ENCODE measurements at regions not wholly inside any gene's neighbourhood (a gene's known extent, or its start where the extent isn't known, plus 50 kb on each side); places are given as distances from the start of the nearest gene placed in this dataset.

DNA sequence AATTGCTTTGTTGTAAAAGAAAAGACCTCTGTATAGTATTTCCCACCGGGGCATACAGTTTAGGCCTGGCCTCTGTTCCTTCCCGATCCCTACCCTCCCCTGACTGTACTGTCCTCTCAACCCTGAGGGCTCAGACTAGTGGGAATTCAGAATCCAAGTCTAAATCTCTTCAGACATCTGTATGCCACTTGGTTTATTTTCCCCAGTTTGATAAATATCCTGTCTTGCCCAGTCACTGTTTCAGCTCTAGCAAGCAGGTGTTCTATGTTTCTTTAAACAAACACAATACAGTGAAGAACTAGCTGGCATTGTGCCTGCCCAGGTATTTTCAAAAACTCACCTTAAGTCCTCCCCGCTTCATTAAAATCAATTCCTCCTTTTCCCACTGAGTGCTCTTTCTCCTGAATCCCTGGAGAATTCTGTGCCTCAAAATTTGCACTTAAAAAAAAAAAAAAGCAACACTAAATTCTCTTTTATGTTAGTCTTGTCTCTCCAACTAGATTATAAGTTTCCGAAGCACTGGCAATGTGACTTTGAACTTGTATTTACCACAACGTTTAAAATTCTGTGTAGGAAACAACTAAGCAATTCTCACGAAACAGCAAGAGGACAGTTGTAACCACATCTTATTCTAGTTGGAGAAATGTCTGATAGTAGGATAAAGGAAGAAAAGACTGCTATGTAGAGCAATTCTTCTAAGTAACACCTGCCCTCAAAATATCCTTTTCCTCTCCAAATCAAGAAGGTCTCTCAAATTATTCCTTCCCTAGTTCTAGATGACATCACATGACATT lies 112.0 kb upstream of the CARMIL1 start:
- no peak for DNase-seq

DNA sequence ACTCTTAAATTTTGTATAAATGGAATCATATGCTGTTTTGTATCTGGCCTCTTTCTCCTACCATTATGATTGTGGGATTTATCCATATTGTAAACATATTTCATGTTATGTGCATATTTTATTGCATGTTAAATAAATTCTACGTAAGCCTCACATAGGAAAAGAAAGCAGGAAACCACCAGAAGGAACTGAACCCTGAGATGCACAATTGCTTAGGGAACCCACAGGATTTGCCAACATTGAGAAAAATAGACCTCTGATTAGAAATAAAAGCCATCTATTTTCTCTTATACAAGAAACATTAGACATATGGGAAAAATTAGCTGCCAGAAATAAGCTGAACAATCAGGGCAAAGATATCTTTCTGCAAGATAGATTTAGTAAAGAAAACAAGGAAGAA lies 111.2 kb upstream of the CARMIL1 start:
- DNase-seq: no peak

DNA sequence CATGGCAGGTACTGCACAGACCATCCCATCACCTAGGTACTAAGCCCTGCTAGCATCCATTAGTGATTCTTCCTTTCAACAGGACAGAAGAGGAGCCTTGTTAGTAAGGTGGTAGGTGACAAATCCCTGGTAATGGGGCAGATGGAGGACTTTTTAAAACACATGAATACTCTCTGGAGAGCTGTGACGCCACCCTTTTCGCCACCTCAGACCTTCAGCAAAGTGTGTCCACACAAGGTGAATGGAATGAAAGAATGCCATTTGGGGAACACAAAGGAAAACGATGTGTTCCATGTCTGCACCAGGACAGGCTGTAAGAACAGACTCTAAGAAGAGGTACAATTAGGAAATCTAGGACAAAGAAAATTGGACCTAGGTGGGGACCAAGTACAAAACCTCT lies 110.5 kb upstream of the CARMIL1 start:
- no peak for DNase-seq

DNA sequence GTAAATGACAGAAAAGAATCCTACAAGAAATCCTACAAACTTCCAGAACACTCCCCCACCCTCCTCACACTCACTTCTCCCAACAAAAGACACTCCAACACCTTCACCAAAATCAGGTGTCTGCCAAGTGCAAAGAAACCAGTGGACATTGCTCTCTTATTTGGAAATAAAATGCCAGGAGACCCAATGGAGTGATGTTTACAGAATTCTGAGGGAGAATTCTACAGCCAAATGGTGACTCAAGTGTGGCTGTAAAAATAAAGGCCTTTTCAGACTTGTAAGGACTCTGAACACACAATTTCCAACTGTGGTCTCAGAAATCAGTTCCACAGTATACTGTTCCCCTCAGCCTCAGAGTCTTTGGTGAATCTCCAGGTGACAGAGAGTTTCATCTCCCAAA lies 109.6 kb upstream of the CARMIL1 start:
- no peak for DNase-seq

DNA sequence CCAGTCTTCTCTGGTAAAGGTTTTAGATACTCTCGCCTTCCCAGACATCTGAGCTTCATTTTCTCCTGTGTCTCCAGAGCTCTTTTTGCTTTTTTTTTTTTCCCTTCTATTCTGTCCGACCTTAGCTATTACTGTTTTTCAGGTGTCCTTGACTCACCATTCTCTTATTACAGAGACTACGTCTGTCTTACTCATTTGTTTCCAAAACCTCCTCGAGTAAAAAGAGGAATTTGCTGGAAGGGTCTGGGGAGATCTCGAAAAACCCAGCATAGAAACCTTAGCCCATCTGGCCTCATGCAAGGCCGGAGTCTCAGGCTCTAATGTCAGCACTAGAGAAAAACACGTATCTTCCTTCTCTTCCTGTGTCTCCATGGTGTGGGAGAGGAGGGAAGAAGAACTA lies 109.2 kb upstream of the CARMIL1 start:
- no peak for DNase-seq

DNA sequence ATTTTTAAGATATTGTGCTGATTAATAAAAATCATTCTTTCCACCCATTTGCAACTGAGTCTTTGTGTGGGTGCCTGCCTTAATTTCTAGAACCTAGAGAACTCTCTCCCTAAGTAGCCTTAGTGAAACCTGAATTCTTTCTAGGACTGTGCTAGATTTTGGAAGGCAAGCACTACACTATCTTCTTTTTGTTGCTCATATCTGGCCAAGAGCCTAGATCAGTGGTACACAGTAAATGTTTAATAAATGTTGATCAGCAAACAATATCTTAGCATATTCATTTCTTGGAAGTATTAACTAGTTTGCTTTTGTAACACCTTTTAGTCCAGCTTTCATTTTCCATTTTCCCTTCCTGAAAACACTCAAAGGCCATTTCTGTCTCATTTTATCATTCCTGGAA lies 108.5 kb upstream of the CARMIL1 start:
- DNase-seq: no peak

DNA sequence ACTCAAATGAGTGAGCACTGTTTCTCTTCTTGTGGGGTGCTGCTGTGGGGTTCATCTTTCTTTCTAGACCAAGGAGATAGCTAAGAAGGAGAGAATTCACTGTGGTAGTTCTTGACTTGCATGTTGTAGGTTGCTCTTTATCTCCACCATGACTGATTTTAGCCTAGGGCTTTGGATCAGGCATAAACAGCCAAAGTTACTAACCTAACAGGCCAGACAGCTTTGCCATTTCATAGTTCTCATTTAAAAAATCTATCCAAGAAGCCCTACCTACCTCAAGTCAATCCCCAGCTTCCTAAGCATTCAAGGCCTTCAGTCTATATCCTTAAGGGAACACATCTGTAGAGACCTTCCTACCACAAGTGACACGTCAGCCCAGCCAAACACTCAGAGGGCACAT lies 107.9 kb upstream of the CARMIL1 start:
- DNase-seq: no peak

DNA sequence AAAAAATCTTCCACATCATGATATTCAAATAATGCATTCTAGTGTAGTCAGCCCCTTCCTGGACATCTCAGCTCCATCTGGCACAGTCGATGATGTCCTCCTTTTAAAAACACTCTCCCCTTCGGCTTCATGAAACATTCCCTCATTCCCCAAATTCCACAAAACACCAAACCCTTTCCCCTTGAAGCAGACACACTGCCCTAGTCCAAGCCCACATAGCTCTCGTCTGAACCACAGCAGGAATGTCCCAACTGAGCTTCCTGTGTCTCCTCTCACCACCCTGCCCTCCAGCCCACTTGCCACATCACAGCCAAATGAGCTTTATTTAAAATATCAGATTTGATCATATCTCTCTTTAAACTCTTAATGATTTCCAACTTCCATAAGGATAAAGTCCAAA lies 106.4 kb upstream of the CARMIL1 start:
- no peak for DNase-seq

DNA sequence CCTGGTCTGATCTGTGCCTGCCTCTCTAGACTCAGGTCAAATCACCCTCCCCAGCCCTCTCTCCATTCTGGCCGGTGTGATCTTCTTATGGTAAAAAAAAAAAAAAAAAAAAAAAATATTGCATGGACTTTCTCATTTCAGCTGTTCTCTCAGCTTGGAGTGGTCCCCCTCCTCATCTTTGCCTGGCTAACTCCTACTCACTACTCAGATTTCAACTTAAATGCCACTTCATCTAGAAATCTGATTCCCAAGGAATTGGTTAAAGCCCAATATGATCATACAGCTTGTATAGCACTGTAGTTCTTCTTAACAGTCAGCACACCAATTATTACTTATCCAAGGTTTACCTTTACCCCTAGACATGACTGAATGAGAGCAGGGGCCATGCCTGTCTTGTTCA lies 105.9 kb upstream of the CARMIL1 start:
- DNase-seq: no peak

DNA sequence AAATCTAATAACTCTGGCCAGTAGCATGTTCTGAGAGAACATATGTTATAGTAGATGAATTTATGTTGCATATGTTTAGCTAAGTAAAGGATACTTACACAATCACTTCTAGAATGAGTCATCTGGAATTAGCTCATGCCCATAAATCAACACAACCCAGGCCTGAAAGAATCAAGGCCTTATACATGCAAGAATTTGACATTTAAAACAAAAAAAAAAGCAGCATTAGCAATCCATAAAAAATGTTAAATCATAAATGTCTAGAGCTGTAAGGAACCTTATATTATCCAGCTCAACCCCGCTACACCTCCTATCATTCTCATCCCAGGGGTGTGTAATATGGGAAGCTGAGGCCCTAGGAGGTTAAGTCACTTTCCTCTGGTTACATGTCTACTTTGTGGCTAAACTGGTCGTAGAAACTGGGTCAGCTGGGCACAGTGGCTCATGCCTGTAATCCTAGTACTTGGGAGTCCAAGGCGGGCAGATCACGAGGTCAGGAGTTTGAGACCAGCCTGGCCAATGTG lies 105.2 kb upstream of the CARMIL1 start:
- DNase-seq: no peak

DNA sequence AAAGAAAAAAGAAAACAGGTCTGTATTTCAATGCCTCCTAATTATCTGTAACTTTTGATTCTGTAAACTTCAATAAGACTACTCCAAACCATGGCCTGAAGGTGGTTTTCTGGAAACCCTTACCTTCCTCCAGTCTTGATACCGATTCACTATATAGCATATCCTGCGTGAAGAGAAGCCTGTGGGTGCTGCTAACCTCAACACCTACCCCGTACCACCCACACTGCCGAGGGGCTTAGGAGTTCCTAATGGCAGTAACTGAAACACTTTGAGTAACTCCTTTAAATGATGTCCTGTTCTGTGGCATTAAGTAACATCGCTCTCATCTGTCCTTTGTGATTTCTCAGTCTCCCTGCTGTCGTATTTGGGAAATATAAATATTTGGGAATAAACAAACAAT lies 104.5 kb upstream of the CARMIL1 start:
- DNase-seq: no peak

DNA sequence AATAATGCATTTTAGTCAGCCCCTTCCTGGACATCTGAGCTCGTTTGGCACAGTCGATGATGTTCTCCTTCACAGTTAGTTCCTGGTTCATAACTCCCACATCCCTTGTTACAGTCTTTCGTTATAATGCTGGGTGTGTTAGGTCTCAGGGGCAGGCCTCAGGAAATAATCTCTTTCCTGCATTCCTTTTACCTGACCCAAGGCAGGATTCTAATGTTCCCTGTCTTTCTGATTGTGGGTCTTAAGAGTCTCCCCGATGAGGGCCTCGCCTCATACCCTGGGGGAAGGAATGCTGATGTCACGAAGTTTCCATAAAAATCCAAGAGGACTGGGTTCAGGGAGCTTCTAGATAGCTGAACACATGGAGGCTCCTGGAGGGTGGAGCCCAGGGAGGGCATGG lies 104.0 kb upstream of the CARMIL1 start:
- DNase-seq: no peak

DNA sequence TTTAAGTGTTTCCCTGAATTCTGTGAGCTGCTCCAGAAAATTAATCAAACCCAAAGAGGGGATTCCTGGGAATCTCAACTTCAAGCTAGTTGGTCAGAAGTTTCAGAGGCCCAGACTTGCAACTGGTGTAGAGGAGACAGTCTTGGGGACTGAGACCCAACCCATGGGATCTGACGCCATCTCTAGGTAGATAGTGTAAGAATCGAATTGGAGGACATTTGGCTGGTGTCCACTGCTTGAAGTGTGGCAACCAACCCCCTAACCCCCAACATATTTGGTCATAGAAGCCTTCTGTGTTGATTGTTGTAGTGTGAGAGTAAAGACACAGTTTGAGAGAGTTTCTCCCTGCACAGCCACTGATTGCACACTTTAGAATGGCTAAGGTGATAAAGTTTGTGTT lies 103.5 kb upstream of the CARMIL1 start:
- no peak for DNase-seq

DNA sequence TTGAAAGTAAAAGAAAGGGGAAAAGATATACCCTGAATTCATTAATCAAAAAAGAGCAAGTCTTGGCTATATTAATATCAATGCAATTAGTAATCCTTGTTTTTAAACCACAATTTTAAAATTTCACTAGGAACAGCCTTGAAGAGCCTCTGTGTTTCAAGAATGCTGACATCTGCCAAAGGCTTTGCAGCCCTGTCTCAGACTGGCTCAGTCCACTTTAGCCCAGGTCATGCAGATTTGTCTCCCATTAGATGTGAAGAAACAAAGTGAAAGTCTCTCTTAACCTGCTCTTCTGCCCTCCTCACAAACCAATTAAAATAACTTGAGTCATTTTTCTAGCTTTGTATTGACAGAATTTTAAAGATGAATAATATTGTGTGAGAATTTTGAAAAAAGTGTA lies 102.7 kb upstream of the CARMIL1 start:
- no peak for DNase-seq

DNA sequence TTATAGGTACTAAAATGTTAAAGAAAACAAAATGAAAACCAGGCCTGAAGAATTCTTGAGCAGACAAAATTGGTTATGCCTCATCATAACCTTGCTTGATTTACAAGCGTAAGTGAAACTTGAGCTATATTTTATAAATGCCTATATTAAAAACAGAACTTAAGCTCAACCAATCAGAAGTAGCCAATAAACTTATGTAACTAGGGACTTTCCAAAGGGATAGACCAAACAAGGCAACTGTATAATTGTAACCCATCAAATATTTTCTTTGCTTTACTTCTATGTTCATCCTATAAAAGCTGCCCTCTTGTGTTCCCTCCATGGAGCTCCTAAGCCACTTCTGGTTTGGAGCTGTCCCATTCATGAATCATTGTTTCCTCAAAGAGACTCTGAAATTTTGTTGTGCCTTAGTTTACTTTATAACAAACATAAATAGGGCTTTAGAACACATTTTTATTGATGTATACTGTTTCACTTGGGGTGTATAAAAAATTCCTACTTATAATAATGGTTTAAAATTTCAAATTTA lies 101.6 kb upstream of the CARMIL1 start:
- no peak for DNase-seq

DNA sequence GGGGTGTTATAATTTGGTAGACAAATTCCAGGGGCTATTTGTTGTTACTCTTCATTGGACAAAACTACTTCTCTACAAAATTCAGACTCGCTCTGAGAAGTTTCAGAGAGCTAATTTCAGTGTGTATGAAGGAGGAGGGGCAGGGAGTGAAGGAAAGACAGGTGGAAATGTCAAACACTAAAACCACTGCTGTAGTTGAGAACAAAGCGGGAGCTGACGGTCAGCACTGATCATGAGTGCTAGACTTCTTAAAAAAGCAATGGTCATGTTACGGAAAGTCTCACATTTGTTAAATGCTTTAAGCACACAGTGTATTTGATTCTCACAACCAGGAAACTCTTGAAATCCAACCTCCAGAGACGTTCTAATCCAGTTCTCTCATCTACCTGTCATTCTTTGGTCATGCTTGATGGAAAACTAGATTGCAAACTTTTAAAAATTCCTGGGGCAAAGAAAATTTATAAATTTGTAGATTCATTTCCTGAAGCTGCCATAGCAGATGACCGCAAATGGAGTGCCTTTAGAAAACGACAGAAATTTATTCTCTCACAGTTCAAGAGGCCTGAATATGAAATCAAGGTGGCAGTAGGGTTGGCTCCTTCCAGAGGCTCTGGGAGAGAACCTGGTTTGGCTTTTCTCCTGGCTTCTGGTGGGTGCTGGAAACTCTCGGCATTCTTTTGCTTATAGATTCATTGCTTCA lies 100.7 kb upstream of the CARMIL1 start:
- DNase-seq: no peak

DNA sequence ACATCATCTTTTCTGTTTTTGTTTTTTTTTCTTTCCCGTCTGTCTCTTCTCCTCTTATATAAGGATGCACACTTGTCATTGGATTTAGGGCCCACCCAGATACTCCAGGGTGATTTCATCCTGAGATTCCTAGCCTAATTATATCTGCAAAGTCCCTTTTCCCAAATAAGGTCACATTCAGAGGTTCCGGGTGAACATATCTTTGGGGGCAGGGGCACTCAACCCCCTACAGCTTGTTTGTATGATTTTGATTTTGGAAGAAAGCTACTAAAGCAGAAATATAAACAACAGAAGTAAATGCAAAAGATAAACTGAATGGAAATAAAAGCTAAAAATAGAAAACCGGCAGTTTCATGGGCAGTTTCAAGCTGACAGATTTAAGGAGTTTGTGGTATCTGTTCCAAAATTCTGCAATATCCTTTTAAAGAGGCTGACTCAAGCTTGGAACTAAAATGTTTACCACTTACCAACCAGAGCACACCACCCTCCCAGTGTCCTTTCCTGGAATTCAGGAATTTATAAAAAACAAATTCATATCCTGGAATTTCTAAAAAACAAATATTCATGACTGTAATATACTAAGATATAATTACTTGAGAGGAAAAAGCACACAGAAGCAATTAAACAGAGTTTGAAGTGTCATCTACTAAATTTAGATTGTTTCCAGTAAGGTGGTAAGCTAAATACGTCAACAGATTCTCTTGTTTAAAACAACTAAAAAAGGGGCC lies 100.0 kb upstream of the CARMIL1 start:
- no peak for DNase-seq

DNA sequence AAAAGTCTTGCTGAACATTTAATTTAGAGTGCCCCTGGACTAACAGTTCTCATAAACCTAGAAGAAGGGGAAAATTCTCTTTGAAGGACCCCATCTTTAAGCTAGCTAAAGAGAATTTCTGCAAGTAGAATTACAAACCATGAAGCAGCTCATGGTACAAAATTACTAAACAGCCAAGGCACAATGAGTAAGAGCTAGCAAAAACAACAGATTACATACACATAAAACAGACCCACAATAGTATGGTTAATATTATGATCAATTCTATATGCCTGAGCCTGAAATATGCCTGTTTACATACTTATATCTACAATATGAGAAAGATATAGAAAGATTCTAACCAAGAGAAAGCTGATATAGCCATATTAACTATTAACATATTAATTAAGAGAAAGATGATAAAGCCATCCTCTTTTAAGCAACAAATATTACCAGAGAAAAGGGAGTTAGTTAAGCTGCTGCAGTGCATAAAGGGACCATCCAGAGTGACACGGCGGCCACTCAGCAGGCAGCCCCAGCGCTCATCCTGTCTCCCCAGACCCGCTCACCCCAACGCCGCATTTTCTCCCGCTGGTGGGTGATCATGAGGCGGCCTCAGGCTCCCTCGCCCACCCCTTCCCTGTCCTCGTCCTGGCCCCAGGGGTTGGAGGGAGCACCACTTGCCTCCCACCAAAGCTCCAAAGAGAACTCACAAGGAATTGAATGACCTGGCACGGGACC lies 98.4 kb upstream of the CARMIL1 start:
- DNase-seq: no peak

DNA sequence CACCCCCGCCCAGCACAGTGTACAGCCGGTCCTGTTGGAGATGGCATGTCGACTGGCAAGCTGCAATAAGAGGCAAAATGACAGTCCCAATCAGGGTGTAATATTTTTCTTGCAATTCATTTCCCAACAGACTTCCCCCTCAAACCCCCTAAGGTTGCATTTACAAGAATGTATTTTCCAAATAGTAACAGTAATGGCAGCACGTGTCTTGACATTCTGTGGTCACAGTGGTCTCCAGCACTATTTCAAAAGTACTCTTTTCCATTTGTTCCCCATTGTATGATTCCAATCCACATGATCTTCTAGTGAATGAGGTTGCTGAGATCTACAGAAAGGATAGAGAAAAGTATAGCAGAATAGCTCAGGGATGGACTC lies 97.8 kb upstream of the CARMIL1 start:
- DNase-seq: no peak

DNA sequence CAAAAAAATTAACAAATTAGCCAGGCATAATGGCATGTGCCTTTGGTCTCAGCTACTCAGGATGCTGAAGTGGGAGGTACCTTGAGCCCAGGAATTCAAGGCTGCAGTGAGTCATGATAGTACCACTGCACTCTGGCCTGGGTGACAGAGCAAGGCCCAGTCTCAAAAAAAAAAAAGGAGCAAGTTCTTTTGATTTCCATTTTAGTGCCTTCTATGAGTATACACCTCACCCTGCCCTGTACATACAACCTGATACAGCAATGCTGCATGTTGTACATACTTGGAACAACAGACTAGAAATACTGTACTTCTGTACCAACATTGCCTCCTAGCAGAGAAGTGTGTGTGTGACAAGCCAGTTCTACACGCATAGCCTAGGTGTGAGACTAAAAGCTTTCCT lies 97.3 kb upstream of the CARMIL1 start:
- DNase-seq: no peak

DNA sequence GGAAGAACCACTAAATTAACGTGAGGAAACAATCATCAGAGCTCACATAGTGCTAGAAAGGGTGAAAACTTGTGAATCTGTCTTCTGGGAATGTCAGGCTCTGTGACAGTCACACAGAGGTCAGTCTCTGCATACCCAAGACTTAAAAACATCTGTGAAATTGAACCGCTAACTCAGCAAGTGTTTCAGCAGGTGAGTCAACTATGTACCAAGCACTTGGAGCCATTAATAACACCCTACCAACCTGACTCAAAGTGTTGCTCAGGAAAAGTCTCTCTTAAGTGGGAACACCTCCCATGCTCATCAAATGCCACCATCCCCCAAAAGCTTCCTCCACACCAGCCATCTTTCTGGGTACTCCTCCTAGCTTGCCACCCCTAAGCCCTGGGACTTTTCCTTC lies 92.3 kb upstream of the CARMIL1 start:
- DNase-seq: no peak

DNA sequence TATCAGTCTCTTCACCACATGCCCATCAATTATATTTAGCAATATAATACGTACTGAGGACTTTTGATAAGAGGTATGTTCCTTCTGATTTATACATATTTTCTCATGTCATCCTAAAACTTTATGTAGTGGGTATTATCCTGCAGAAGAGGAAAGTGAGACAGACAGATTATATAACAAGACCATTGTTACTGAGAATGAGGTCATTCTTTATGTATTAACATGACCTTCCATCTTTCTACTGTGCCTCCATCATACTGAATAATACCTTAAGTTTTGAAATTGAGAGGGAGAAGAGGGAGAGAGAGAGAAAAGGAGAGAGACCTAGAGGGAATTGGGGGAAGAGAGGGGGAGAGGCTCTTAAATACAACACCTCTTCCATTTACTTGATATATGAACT lies 90.9 kb upstream of the CARMIL1 start:
- no peak for DNase-seq
